ENCODE measurements at regions not wholly inside any gene's neighbourhood (a gene's known extent, or its start where the extent isn't known, plus 50 kb on each side); places are given as distances from the start of the nearest gene placed in this dataset.

GRCh38 chr12:24229031-24229700, 279.7 kb upstream of the SOX5 start:
- TF ChIP-seq, protein P1, sequence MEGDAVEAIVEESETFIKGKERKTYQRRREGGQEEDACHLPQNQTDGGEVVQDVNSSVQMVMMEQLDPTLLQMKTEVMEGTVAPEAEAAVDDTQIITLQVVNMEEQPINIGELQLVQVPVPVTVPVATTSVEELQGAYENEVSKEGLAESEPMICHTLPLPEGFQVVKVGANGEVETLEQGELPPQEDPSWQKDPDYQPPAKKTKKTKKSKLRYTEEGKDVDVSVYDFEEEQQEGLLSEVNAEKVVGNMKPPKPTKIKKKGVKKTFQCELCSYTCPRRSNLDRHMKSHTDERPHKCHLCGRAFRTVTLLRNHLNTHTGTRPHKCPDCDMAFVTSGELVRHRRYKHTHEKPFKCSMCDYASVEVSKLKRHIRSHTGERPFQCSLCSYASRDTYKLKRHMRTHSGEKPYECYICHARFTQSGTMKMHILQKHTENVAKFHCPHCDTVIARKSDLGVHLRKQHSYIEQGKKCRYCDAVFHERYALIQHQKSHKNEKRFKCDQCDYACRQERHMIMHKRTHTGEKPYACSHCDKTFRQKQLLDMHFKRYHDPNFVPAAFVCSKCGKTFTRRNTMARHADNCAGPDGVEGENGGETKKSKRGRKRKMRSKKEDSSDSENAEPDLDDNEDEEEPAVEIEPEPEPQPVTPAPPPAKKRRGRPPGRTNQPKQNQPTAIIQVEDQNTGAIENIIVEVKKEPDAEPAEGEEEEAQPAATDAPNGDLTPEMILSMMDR (IDR thresholded peaks at IDR 0.05) = no peak
- no peak for TF ChIP-seq EZH2 (IDR thresholded peaks at IDR 0.05; ENCODE audit: borderline replicate concordance, insufficient read depth, low read depth, low read length, poor library complexity, severe bottlenecking)
